ENCODE measurements at regions not wholly inside any gene's neighbourhood (a gene's known extent, or its start where the extent isn't known, plus 50 kb on each side); places are given as distances from the start of the nearest gene placed in this dataset.

- Mint-ChIP-seq H3K4me3 (ENCODE audit: unreplicated experiment) (no peak overlapping the region), H3K27me3 (ENCODE audit: low read depth, unreplicated experiment) (no peaks in the 10 kb centered on the region), H3K27ac (ENCODE audit: unreplicated experiment) (no peak overlapping the region), H3K9me3 (ENCODE audit: unreplicated experiment) (no peaks in the 10 kb centered on the region), H3K36me3 (ENCODE audit: low read depth, unreplicated experiment) (no peaks in the 10 kb centered on the region), H3K4me1 (ENCODE audit: low read depth, unreplicated experiment) (no peaks in the 10 kb centered on the region)
- no peaks in the 10 kb centered on the region for H3K36me3 ChIP-seq (ENCODE audit: insufficient read depth, low read length)
- H3K4me1 ChIP-seq (ENCODE audit: insufficient read depth, low read length): no peaks in the 10 kb centered on the region
- H3K27ac ChIP-seq (ENCODE audit: low read depth, low read length): no peak overlapping the region
- no peaks in the 10 kb centered on the region for H3K27me3 ChIP-seq (ENCODE audit: insufficient read depth, low read length)
- no peak overlapping the region for H3K9ac ChIP-seq (ENCODE audit: low read length)
- no peak overlapping the region for H2AFZ ChIP-seq (ENCODE audit: low read depth, low read length)
- H3K9me3 ChIP-seq (ENCODE audit: insufficient read depth, low read depth, low read length): no peaks in the 10 kb centered on the region
- no peaks in the 10 kb centered on the region for H3K79me2 ChIP-seq (ENCODE audit: insufficient read depth, low read length)
- H3K4me3 ChIP-seq (ENCODE audit: insufficient read depth, low read depth, low read length): no peak overlapping the region
- no peak for DNase-seq (ENCODE audit: low read depth)
- H4K20me1 ChIP-seq (ENCODE audit: insufficient read depth, low read length): no peaks in the 10 kb centered on the region
- no peak for FAIRE-seq
- TF ChIP-seq EZH2 (IDR thresholded peaks at IDR 0.05; ENCODE audit: insufficient read depth, low read length): no peak
- TF ChIP-seq, protein P1, sequence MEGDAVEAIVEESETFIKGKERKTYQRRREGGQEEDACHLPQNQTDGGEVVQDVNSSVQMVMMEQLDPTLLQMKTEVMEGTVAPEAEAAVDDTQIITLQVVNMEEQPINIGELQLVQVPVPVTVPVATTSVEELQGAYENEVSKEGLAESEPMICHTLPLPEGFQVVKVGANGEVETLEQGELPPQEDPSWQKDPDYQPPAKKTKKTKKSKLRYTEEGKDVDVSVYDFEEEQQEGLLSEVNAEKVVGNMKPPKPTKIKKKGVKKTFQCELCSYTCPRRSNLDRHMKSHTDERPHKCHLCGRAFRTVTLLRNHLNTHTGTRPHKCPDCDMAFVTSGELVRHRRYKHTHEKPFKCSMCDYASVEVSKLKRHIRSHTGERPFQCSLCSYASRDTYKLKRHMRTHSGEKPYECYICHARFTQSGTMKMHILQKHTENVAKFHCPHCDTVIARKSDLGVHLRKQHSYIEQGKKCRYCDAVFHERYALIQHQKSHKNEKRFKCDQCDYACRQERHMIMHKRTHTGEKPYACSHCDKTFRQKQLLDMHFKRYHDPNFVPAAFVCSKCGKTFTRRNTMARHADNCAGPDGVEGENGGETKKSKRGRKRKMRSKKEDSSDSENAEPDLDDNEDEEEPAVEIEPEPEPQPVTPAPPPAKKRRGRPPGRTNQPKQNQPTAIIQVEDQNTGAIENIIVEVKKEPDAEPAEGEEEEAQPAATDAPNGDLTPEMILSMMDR (IDR thresholded peaks at IDR 0.05; ENCODE audit: insufficient read depth, low read depth, low read length): no peak
- no peak overlapping the region for H3K4me2 ChIP-seq (ENCODE audit: low read length)
Measured at GRCh38 chr3:117219296-117219695, 509.7 kb downstream of the TUSC7 start.

GRCh38 chr3:117226932-117227331 is 517.4 kb downstream of the TUSC7 start:
- Mint-ChIP-seq H3K9me3 (ENCODE audit: unreplicated experiment) (no peaks in the 10 kb centered on the region), H3K36me3 (ENCODE audit: low read depth, unreplicated experiment) (no peaks in the 10 kb centered on the region), H3K27ac (ENCODE audit: unreplicated experiment) (no peak overlapping the region), H3K4me1 (ENCODE audit: low read depth, unreplicated experiment) (no peaks in the 10 kb centered on the region), H3K27me3 (ENCODE audit: low read depth, unreplicated experiment) (no peaks in the 10 kb centered on the region), H3K4me3 (ENCODE audit: unreplicated experiment) (no peak overlapping the region)
- FAIRE-seq (no peak), DNase-seq (ENCODE audit: low read depth) (no peak)
- no peak for TF ChIP-seq EZH2 (IDR thresholded peaks at IDR 0.05; ENCODE audit: insufficient read depth, low read length)
- TF ChIP-seq, protein P1 (IDR thresholded peaks at IDR 0.05; ENCODE audit: insufficient read depth, low read depth, low read length): no peak
- H3K4me2 ChIP-seq (ENCODE audit: low read length): no peak overlapping the region
- H3K9ac ChIP-seq (ENCODE audit: low read length): no peak overlapping the region
- no peaks in the 10 kb centered on the region for H3K27me3 ChIP-seq (ENCODE audit: insufficient read depth, low read length)
- H3K4me3 ChIP-seq (ENCODE audit: insufficient read depth, low read depth, low read length): no peak overlapping the region
- no peaks in the 10 kb centered on the region for H3K9me3 ChIP-seq (ENCODE audit: insufficient read depth, low read depth, low read length)
- no peaks in the 10 kb centered on the region for H3K4me1 ChIP-seq (ENCODE audit: insufficient read depth, low read length)
- H3K27ac ChIP-seq (ENCODE audit: low read depth, low read length): no peak overlapping the region
- no peaks in the 10 kb centered on the region for H3K36me3 ChIP-seq (ENCODE audit: insufficient read depth, low read length)
- H3K79me2 ChIP-seq (ENCODE audit: insufficient read depth, low read length): no peaks in the 10 kb centered on the region
- no peak overlapping the region for H2AFZ ChIP-seq (ENCODE audit: low read depth, low read length)
- H4K20me1 ChIP-seq (ENCODE audit: insufficient read depth, low read length): no peaks in the 10 kb centered on the region

DNA sequence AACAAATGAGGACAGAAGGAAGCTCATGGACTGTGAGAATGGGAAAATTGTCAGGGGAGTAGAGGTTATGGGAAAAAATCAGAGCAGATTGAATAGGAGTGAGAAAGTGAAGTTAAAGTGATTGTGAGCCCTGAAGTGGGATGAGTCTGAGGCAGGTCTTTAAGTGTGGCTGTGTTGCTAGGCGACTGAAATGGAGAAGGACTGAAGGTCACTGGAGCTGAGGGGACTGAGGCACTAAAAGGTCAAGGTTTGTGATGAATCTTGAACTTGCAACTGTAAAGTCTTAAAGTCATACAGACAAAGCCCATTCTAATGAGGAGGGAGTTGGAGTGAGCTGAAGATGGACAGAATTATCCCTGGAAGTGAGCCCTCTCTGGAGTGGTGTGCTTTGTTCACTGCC is 518.9 kb downstream of the TUSC7 start:
- Histone ChIP-seq H3K36me3 (ENCODE audit: insufficient read depth, low read length) (no peaks in the 10 kb centered on the region), H4K20me1 (ENCODE audit: insufficient read depth, low read length) (no peaks in the 10 kb centered on the region), H3K4me3 (ENCODE audit: insufficient read depth, low read depth, low read length) (no peak overlapping the region), H3K79me2 (ENCODE audit: insufficient read depth, low read length) (no peaks in the 10 kb centered on the region), H3K27me3 (ENCODE audit: insufficient read depth, low read length) (no peaks in the 10 kb centered on the region), H3K4me2 (ENCODE audit: low read length) (no peak overlapping the region), H3K9me3 (ENCODE audit: insufficient read depth, low read depth, low read length) (no peaks in the 10 kb centered on the region), H3K4me1 (ENCODE audit: insufficient read depth, low read length) (no peaks in the 10 kb centered on the region), H3K9ac (ENCODE audit: low read length) (no peak overlapping the region), H2AFZ (ENCODE audit: low read depth, low read length) (no peak overlapping the region), H3K27ac (ENCODE audit: low read depth, low read length) (no peak overlapping the region)
- no peak overlapping the region for H3K27ac Mint-ChIP-seq (ENCODE audit: unreplicated experiment)
- no peaks in the 10 kb centered on the region for H3K9me3 Mint-ChIP-seq (ENCODE audit: unreplicated experiment)
- H3K4me3 Mint-ChIP-seq (ENCODE audit: unreplicated experiment): no peak overlapping the region
- no peaks in the 10 kb centered on the region for H3K27me3 Mint-ChIP-seq (ENCODE audit: low read depth, unreplicated experiment)
- no peak for FAIRE-seq
- no peak for DNase-seq (ENCODE audit: low read depth)
- no peaks in the 10 kb centered on the region for H3K36me3 Mint-ChIP-seq (ENCODE audit: low read depth, unreplicated experiment)
- H3K4me1 Mint-ChIP-seq (ENCODE audit: low read depth, unreplicated experiment): no peaks in the 10 kb centered on the region
- TF ChIP-seq, protein P1 (IDR thresholded peaks at IDR 0.05; ENCODE audit: insufficient read depth, low read depth, low read length): no peak

All from astrocyte (in vitro differentiated cells and primary cell).